ENCODE measurements at regions not wholly inside any gene's neighbourhood (a gene's known extent, or its start where the extent isn't known, plus 50 kb on each side); places are given as distances from the start of the nearest gene placed in this dataset.

- no peak for TF ChIP-seq CTCF (IDR thresholded peaks at IDR 0.05)
- Histone ChIP-seq H3K27me3 (peaks cover 3% of the 10 kb centered on the region), H3K4me3 (ENCODE audit: low read depth in 1 of 2, low read length in 1 of 2) (no peak overlapping the region), H3K27ac (no peak overlapping the region), H3K9me3 (no peaks in the 10 kb centered on the region), H3K4me1 (ENCODE audit: control insufficient read depth in 1 of 2, insufficient read depth in 1 of 2, low read depth in 1 of 2, low read length in 1 of 2) (no peaks in the 10 kb centered on the region), H3K36me3 (no peaks in the 10 kb centered on the region)
Measured at GRCh38 chr11:32039149-32039548, 51.7 kb upstream of the RCN1 start.

GRCh38 chr11:32034680-32035079, 56.2 kb upstream of the RCN1 start:
- Histone ChIP-seq H3K27me3 (peaks cover 22% of the 10 kb centered on the region), H3K4me1 (ENCODE audit: control insufficient read depth in 1 of 2, insufficient read depth in 1 of 2, low read depth in 1 of 2, low read length in 1 of 2) (no peaks in the 10 kb centered on the region), H3K27ac (no peak overlapping the region), H3K36me3 (no peaks in the 10 kb centered on the region), H3K4me3 (ENCODE audit: low read depth in 1 of 2, low read length in 1 of 2) (no peak overlapping the region), H3K9me3 (no peaks in the 10 kb centered on the region)
- no peak for TF ChIP-seq CTCF (IDR thresholded peaks at IDR 0.05)

- Histone ChIP-seq H3K4me3 (ENCODE audit: low read depth in 1 of 2, low read length in 1 of 2) (no peak overlapping the region), H3K27me3 (peaks cover 22% of the 10 kb centered on the region), H3K4me1 (ENCODE audit: control insufficient read depth in 1 of 2, insufficient read depth in 1 of 2, low read depth in 1 of 2, low read length in 1 of 2) (no peaks in the 10 kb centered on the region), H3K9me3 (no peaks in the 10 kb centered on the region), H3K36me3 (no peaks in the 10 kb centered on the region), H3K27ac (no peak overlapping the region)
- no peak for TF ChIP-seq CTCF (IDR thresholded peaks at IDR 0.05)
Measured at GRCh38 chr11:32034149-32034548, 56.7 kb upstream of the RCN1 start.

GRCh38 chr11:32033491-32033890, 57.4 kb upstream of the RCN1 start:
- TF ChIP-seq CTCF (IDR thresholded peaks at IDR 0.05), result no peak
- Histone ChIP-seq H3K27ac (no peak overlapping the region), H3K27me3 (peaks cover 22% of the 10 kb centered on the region), H3K36me3 (no peaks in the 10 kb centered on the region), H3K4me3 (ENCODE audit: low read depth in 1 of 2, low read length in 1 of 2) (no peak overlapping the region), H3K9me3 (no peaks in the 10 kb centered on the region), H3K4me1 (ENCODE audit: control insufficient read depth in 1 of 2, insufficient read depth in 1 of 2, low read depth in 1 of 2, low read length in 1 of 2) (no peaks in the 10 kb centered on the region)

GRCh38 chr11:32033067-32033466, 57.8 kb upstream of the RCN1 start:
- H3K4me3 ChIP-seq (ENCODE audit: low read depth in 1 of 2, low read length in 1 of 2), result no peak overlapping the region
- H3K27me3 ChIP-seq, result peaks cover 22% of the 10 kb centered on the region
- no peaks in the 10 kb centered on the region for H3K9me3 ChIP-seq
- no peak overlapping the region for H3K27ac ChIP-seq
- no peak for TF ChIP-seq CTCF (IDR thresholded peaks at IDR 0.05)
- no peaks in the 10 kb centered on the region for H3K36me3 ChIP-seq
- H3K4me1 ChIP-seq (ENCODE audit: control insufficient read depth in 1 of 2, insufficient read depth in 1 of 2, low read depth in 1 of 2, low read length in 1 of 2), result no peaks in the 10 kb centered on the region

- no peak overlapping the region for H3K27ac ChIP-seq
- TF ChIP-seq CTCF (IDR thresholded peaks at IDR 0.05), result no peak
- no peaks in the 10 kb centered on the region for H3K36me3 ChIP-seq
- no peak overlapping the region for H3K4me3 ChIP-seq (ENCODE audit: low read depth in 1 of 2, low read length in 1 of 2)
- no peaks in the 10 kb centered on the region for H3K9me3 ChIP-seq
- H3K27me3 ChIP-seq, result peaks cover 22% of the 10 kb centered on the region
- no peaks in the 10 kb centered on the region for H3K4me1 ChIP-seq (ENCODE audit: control insufficient read depth in 1 of 2, insufficient read depth in 1 of 2, low read depth in 1 of 2, low read length in 1 of 2)
Measured at GRCh38 chr11:32032478-32032877, 58.4 kb upstream of the RCN1 start.

All from neutrophil (primary cell).